SK-N-SH (cell line): ENCODE measurements at regions not wholly inside any gene's neighbourhood (a gene's known extent, or its start where the extent isn't known, plus 50 kb on each side); places are given as distances from the start of the nearest gene placed in this dataset.

Experiments
- CTCF ChIA-PET: fragments of 300-600, 350-600 bp; formaldehyde crosslinking; extraction: SDS; loops from one replicate; lab custom pipeline; 2021; lab: Yijun Ruan, JAX
- POLR2A ChIA-PET: fragments of 350-600 bp; sonication (Branson Sonifier 250); formaldehyde crosslinking; extraction: SDS; loops from one replicate; lab custom pipeline; 2020; ENCODE audit warnings: antibody characterized with exemption, inconsistent platforms; lab: Yijun Ruan, JAX
- DNase-seq: peaks from one replicate; pipeline ENCODE4 v3.0.0; 2012
- H2AFZ ChIP-seq: fragments of 200-600 bp; sonication (generic); 2 replicates; pipeline ENCODE4 v1.8.1; 2016; ENCODE audit warnings: antibody characterized with exemption, mild to moderate bottlenecking, low read depth
- H3F3A ChIP-seq: fragments of 200-600 bp; sonication (generic); replicated peaks from 2 replicates; pipeline ENCODE3; 2016; ENCODE audit warnings: antibody characterized with exemption, mild to moderate bottlenecking; ENCODE audit not compliant: insufficient read depth
- H3K27ac ChIP-seq, 2 experiments: fragments of 200-500 bp in 1 of 2; fragments of 200-600 bp in 1 of 2; sonication (Bioruptor generic) in 1 of 2; sonication (generic), shearing (Covaris generic) in 1 of 2; 2 replicates each; pipeline versions ENCODE4 v1.5.1 to v1.6.1; 2014 to 2016; ENCODE audit warnings: low read depth in 2 of 2, inconsistent platforms in 1 of 2, low read length in 1 of 2, mild to moderate bottlenecking in 1 of 2, mixed read lengths in 1 of 2
- H3K27me3 ChIP-seq: fragments of 200-600 bp; sonication (generic), shearing (Covaris generic); 2 replicates; pipeline ENCODE4 v1.6.1; 2016; ENCODE audit warnings: mixed run types; ENCODE audit not compliant: insufficient read depth
- H3K36me3 ChIP-seq, 2 experiments: fragments of 200-500 bp in 1 of 2; fragments of 200-600 bp in 1 of 2; sonication (Bioruptor generic) in 1 of 2; sonication (generic) in 1 of 2; replicated peaks in 1 of 2; 2 replicates each; pipeline versions ENCODE3 to v1.5.1; 2014 to 2016; ENCODE audit warnings: low read length in 1 of 2, mild to moderate bottlenecking in 1 of 2; ENCODE audit not compliant: insufficient read depth in 2 of 2, control insufficient read depth in 1 of 2
- H3K4me1 ChIP-seq, 2 experiments: fragments of 200-500 bp in 1 of 2; fragments of 200-600 bp in 1 of 2; sonication (Bioruptor generic) in 1 of 2; sonication (generic), shearing (Covaris generic) in 1 of 2; 2 replicates each; pipeline versions ENCODE4 v1.5.1 to v1.6.1; 2014 to 2016; ENCODE audit warnings: low read depth in 1 of 2, low read length in 1 of 2, mixed run types in 1 of 2; ENCODE audit not compliant: insufficient read depth in 2 of 2, control insufficient read depth in 1 of 2
- H3K4me2 ChIP-seq: fragments of 200-600 bp; sonication (generic), shearing (Covaris generic); 2 replicates; pipeline ENCODE4 v1.6.1; 2017; ENCODE audit warnings: mixed run types
- H3K4me3 ChIP-seq, 2 experiments: fragments of 200-500 bp in 1 of 2; fragments of 200-600 bp in 1 of 2; sonication (Bioruptor generic) in 1 of 2; sonication (generic), shearing (Covaris generic) in 1 of 2; 2 replicates each; pipeline versions ENCODE4 v1.5.1 to v1.8.1; 2014 to 2016; ENCODE audit warnings: low read depth in 2 of 2, inconsistent platforms in 1 of 2, low read length in 1 of 2, mild to moderate bottlenecking in 1 of 2, mixed read lengths in 1 of 2, moderate library complexity in 1 of 2
- H3K79me2 ChIP-seq: fragments of 200-600 bp; sonication (generic); 2 replicates; pipeline ENCODE4 v1.8.1; 2017; ENCODE audit warnings: mild to moderate bottlenecking; ENCODE audit not compliant: insufficient read depth
- H3K9ac ChIP-seq: fragments of 200-600 bp; sonication (generic); 2 replicates; pipeline ENCODE4 v1.6.1; 2017; ENCODE audit warnings: mixed run types
- H3K9me2 ChIP-seq: fragments of 200-600 bp; sonication (generic); 2 replicates; pipeline ENCODE4 v1.6.1; 2017; ENCODE audit warnings: mixed run types
- H3K9me3 ChIP-seq: fragments of 200-600 bp; sonication (generic); 2 replicates; pipeline ENCODE4 v1.6.1; 2017; ENCODE audit warnings: mixed run types, mild to moderate bottlenecking, moderate library complexity
- H4K20me1 ChIP-seq: fragments of 200-600 bp; sonication (generic); 2 replicates; pipeline ENCODE4 v1.6.1; 2017; ENCODE audit warnings: mild to moderate bottlenecking, mixed run types; ENCODE audit not compliant: insufficient read depth
- ELF1 ChIP-seq: IDR thresholded peaks from 2 replicates; pipeline ENCODE4 v1.4.0; 2012
- FOXM1 ChIP-seq: IDR thresholded peaks from 2 replicates; pipeline ENCODE4 v1.4.0; 2012; ENCODE audit warnings: low read depth, mild to moderate bottlenecking
- GABPA ChIP-seq: IDR thresholded peaks from 2 replicates; pipeline ENCODE4 v1.4.0; 2012; ENCODE audit warnings: low read depth, mild to moderate bottlenecking
- GATA2 ChIP-seq: sonication (generic); formaldehyde crosslinking; IDR thresholded peaks from 2 replicates; pipeline ENCODE4 v1.5.0; 2020; ENCODE audit warnings: mild to moderate bottlenecking, missing genetic modification reagents
- IRF3 ChIP-seq: fragments of 150-350 bp; IDR thresholded peaks from 2 replicates; pipeline ENCODE4 v1.6.1; 2016; ENCODE audit warnings: mild to moderate bottlenecking, low read depth, low read length
- JUND ChIP-seq: IDR thresholded peaks from 2 replicates; pipeline ENCODE4 v1.4.0; 2012
- MEF2A ChIP-seq: IDR thresholded peaks from 2 replicates; pipeline ENCODE4 v1.4.0; 2012; ENCODE audit warnings: low read depth, borderline replicate concordance
- RAD21 ChIP-seq: IDR thresholded peaks from 2 replicates; pipeline ENCODE4 v1.6.1; 2012; ENCODE audit warnings: mild to moderate bottlenecking, low read length
- REST ChIP-seq: IDR thresholded peaks from 2 replicates; pipeline ENCODE4 v1.6.1; 2012; ENCODE audit warnings: mild to moderate bottlenecking, low read depth, low read length, moderate library complexity
- RFX5 ChIP-seq: IDR thresholded peaks from 2 replicates; pipeline ENCODE4 v1.6.1; 2012; ENCODE audit warnings: mild to moderate bottlenecking, improper control_type of control experiment, low read length
- SIN3A ChIP-seq: IDR thresholded peaks from 2 replicates; pipeline ENCODE4 v1.6.1; 2012; ENCODE audit warnings: low read depth, mild to moderate bottlenecking, low read length, moderate library complexity, borderline replicate concordance
- SMC3 ChIP-seq: IDR thresholded peaks from 2 replicates; pipeline ENCODE4 v1.6.1; 2012; ENCODE audit warnings: low read depth, low read length, improper control_type of control experiment
- TAF1 ChIP-seq: IDR thresholded peaks from 2 replicates; pipeline ENCODE4 v1.6.1; 2012; ENCODE audit warnings: low read depth, mild to moderate bottlenecking, low read length, moderate library complexity, borderline replicate concordance
- TCF12 ChIP-seq: IDR thresholded peaks from 2 replicates; pipeline ENCODE4 v1.4.0; 2012
- TEAD4 ChIP-seq: IDR thresholded peaks from 2 replicates; pipeline ENCODE4 v1.4.0; 2012; ENCODE audit warnings: mild to moderate bottlenecking, borderline replicate concordance; ENCODE audit not compliant: insufficient read depth
- USF1 ChIP-seq: IDR thresholded peaks from 2 replicates; pipeline ENCODE4 v1.4.0; 2012; ENCODE audit warnings: low read depth, borderline replicate concordance
- USF2 ChIP-seq: fragments of 150-350 bp; IDR thresholded peaks from 2 replicates; pipeline ENCODE4 v1.6.1; 2017; ENCODE audit warnings: antibody characterized with exemption, low read length, low read depth, borderline replicate concordance
- WGBS: methylation state at CpG from one replicate; pipeline ENCODE4 v1.1.6; 2017; ENCODE audit warnings: low lambda C conversion rate; 5-methylcytosine and 5-hydroxymethylcytosine counted together

GRCh38 chr3:124131158-124131557 is 139.2 kb upstream of the ROPN1 start:
- H3K9me3 ChIP-seq, result no peaks in the 10 kb centered on the region
- TF ChIP-seq REST (no peak), TAF1 (no peak), ELF1 (no peak), TCF12 (no peak), TEAD4 (no peak), IRF3 (no peak), GATA2 (no peak), RFX5 (no peak), MEF2A (no peak), JUND (no peak), SMC3 (no peak), GABPA (no peak), USF1 (no peak), SIN3A (no peak)
- CTCF ChIA-PET, result no interaction called here

GRCh38 chr3:124131580-124131979 is 139.7 kb upstream of the ROPN1 start:
- Histone ChIP-seq H3K27ac (no peak overlapping the region; a peak in 1 of 4 replicates), H3F3A (no peaks in the 10 kb centered on the region), H4K20me1 (no peaks in the 10 kb centered on the region), H3K4me1 (peaks cover 0 to 21% of the 10 kb centered on the region in 2 experiments; a peak in 2 of 4 replicates), H3K9me3 (no peaks in the 10 kb centered on the region), H3K27me3 (no peaks in the 10 kb centered on the region), H3K36me3 (no peaks in the 10 kb centered on the region), H3K9ac (no peak overlapping the region), H3K79me2 (peaks cover 7% of the 10 kb centered on the region; the same call in 1 of the 2 replicates), H3K4me2 (no peak overlapping the region), H3K4me3 (no peak overlapping the region), H2AFZ (no peak overlapping the region), H3K9me2 (no peaks in the 10 kb centered on the region)
- CTCF ChIA-PET, result interaction anchor here (0.9 kb wide), 1 partner anchor 52 kb away, joined by 3 read pairs; no protein-coding TSS in a partner anchor
- TF ChIP-seq TAF1 (no peak), USF1 (no peak), FOXM1 (no peak), RFX5 (no peak), USF2 (no peak), RAD21 (no peak), IRF3 (no peak), TEAD4 (no peak), GABPA (no peak)
- WGBS, result 85% methylated on average over 1 of the region's 2 CpGs
- POLR2A ChIA-PET, result no interaction called here
- no peak for DNase-seq

More at GRCh38 chr3:124131158-124131557, 139.2 kb upstream of the ROPN1 start:
- H3K36me3 ChIP-seq, result no peaks in the 10 kb centered on the region
- no peak overlapping the region for H3K4me3 ChIP-seq
- no peaks in the 10 kb centered on the region for H3K9me2 ChIP-seq
- H3K4me1 ChIP-seq, result peaks cover 0 to 25% of the 10 kb centered on the region in 2 experiments; a peak in 2 of 4 replicates
- H3K27me3 ChIP-seq, result no peaks in the 10 kb centered on the region
- DNase-seq, result no peak
- no peaks in the 10 kb centered on the region for H3F3A ChIP-seq
- no peaks in the 10 kb centered on the region for H4K20me1 ChIP-seq
- H2AFZ ChIP-seq, result no peak overlapping the region
- no peak overlapping the region for H3K27ac ChIP-seq
- no peak overlapping the region for H3K9ac ChIP-seq
- POLR2A ChIA-PET, result no interaction called here
- peaks cover 7% of the 10 kb centered on the region; the same call in 1 of the 2 replicates for H3K79me2 ChIP-seq
- no peak overlapping the region for H3K4me2 ChIP-seq
